Kidney (tissue), 13 donors: ENCODE measurements at regions not wholly inside any gene's neighbourhood (a gene's known extent, or its start where the extent isn't known, plus 50 kb on each side); places are given as distances from the start of the nearest gene placed in this dataset.

Source experiments
- DNase-seq, 5 donors: peaks; one replicate each; pipeline ENCODE4 v3.0.0-alpha.2; 2013 to 2020
- FAIRE-seq: peaks from 2 replicates; lab custom pipeline; 2012; peaks lifted over from hg19 to GRCh38; lab: Jason Lieb, UNC
- H3K27ac ChIP-seq, 2 donors: one replicate each; pipeline ENCODE4 v1.7.0; 2013; ENCODE audit warnings: low read depth in 2 of 2, low read length in 2 of 2, inconsistent platforms in 1 of 2
- H3K27me3 ChIP-seq: one replicate; pipeline ENCODE4 v1.7.1; 2013; ENCODE audit warnings: low read length, inconsistent platforms; ENCODE audit not compliant: control insufficient read depth, insufficient read depth
- H3K36me3 ChIP-seq, 3 donors: one replicate each; pipeline versions ENCODE4 v1.7.0 to v1.7.1; 2013; ENCODE audit warnings: low read length in 3 of 3, control low read depth in 1 of 3, inconsistent platforms in 1 of 3; ENCODE audit not compliant: insufficient read depth in 3 of 3, control insufficient read depth in 2 of 3
- H3K4me1 ChIP-seq, 3 donors: one replicate each; pipeline versions ENCODE4 v1.7.0 to v1.7.1; 2013; ENCODE audit warnings: low read length in 3 of 3, inconsistent platforms in 1 of 3, low read depth in 1 of 3; ENCODE audit not compliant: control insufficient read depth in 2 of 3, insufficient read depth in 2 of 3
- H3K4me3 ChIP-seq, 3 donors: one replicate each; pipeline versions ENCODE4 v1.7.0 to v1.8.1; 2013; ENCODE audit warnings: low read length in 3 of 3, control low read depth in 1 of 3, inconsistent platforms in 1 of 3
- H3K9ac ChIP-seq, 3 donors: one replicate each; pipeline versions ENCODE4 v1.7.0 to v1.7.1; 2013; ENCODE audit warnings: low read length in 3 of 3, control low read depth in 1 of 3, inconsistent platforms in 1 of 3
- H3K9me3 ChIP-seq, 3 donors: one replicate each; pipeline versions ENCODE4 v1.7.0 to v1.7.1; 2013; ENCODE audit warnings: low read length in 3 of 3, control low read depth in 1 of 3, inconsistent platforms in 1 of 3; ENCODE audit not compliant: control insufficient read depth in 2 of 3, insufficient read depth in 1 of 3
- CTCF ChIP-seq: IDR thresholded peaks from 3 replicates; pipeline ENCODE4 v1.5.1; 2012; ENCODE audit warnings: mild to moderate bottlenecking, moderate library complexity, borderline replicate concordance; ENCODE audit not compliant: insufficient read depth; ENCODE audit errors: extremely low read depth
- intact Hi-C: fragments of 100-400 bp; cut with DNase I; formaldehyde crosslinking; loops from one replicate; pipeline ENCODE4 v1.11.1; 2022
- donor health status: control.
- donor health status: control.
- donor health status: control.
- donor health status: control.
- donor health status: control.
- donor health status: DM: yes; HTN: yes; CAD: no.
- donor health status: Normal renal cell carcinoma (clear cell type).

GRCh38 chr3:94612631-94613030, 549.8 kb downstream of the NSUN3 start:
- no peak for TF ChIP-seq CTCF
- intact Hi-C loops = no loop called here
- Histone ChIP-seq H3K27me3 (no peaks in the 10 kb centered on the region), H3K4me3 (no peak overlapping the region), H3K9me3 (no peaks in the 10 kb centered on the region), H3K27ac (no peak overlapping the region), H3K9ac (no peak overlapping the region), H3K4me1 (no peaks in the 10 kb centered on the region), H3K36me3 (no peaks in the 10 kb centered on the region)
- FAIRE-seq = no peak
- DNase-seq = no peak

- H3K9me3 ChIP-seq = no peaks in the 10 kb centered on the region
- no peak overlapping the region for H3K4me3 ChIP-seq
- DNase-seq (no peak), FAIRE-seq (no peak)
- intact Hi-C loops = no loop called here
- H3K9ac ChIP-seq = no peak overlapping the region
- no peaks in the 10 kb centered on the region for H3K27me3 ChIP-seq
- H3K4me1 ChIP-seq = no peaks in the 10 kb centered on the region
- no peak overlapping the region for H3K27ac ChIP-seq
- no peaks in the 10 kb centered on the region for H3K36me3 ChIP-seq
- TF ChIP-seq CTCF = no peak
Observed at GRCh38 chr3:94614192-94614591, 551.3 kb downstream of the NSUN3 start.

GRCh38 chr3:94615275-94616065, 552.6 kb downstream of the NSUN3 start:
- Histone ChIP-seq H3K36me3 (no peaks in the 10 kb centered on the region), H3K9ac (no peak overlapping the region), H3K4me3 (no peak overlapping the region), H3K9me3 (no peaks in the 10 kb centered on the region), H3K27ac (no peak overlapping the region), H3K4me1 (no peaks in the 10 kb centered on the region), H3K27me3 (no peaks in the 10 kb centered on the region)
- DNase-seq (no peak), FAIRE-seq (no peak)
- no peak for TF ChIP-seq CTCF
- intact Hi-C loops = no loop called here
